ENCODE measurements at regions not wholly inside any gene's neighbourhood (a gene's known extent, or its start where the extent isn't known, plus 50 kb on each side); places are given as distances from the start of the nearest gene placed in this dataset.
"Not testable (repeated sequence)": the region's sequence is repeated elsewhere in the genome, so short reads cannot be mapped to it uniquely, and the experiment has no call there.

DNA sequence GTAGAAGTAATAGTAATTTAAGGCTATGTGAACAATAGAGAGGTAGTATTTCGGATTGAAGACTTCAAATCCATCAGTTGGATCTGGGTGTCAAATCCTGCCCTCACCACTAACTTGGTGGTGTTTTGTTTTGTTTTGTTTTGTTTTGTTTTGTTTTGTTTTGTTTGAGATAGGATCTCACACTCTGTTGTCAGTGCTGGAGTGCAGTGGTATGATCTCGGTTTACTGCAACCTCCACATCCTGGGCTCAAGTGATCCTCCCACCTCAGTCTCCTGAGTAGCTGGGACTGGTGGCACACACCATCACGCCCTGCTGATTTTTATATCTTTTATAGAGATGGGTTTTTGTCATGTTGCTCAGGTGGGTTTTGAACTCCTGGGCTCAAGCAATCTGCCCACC is 129.4 kb upstream of the ZNF217 start:
- DNase-seq (ENCODE audit: low read depth in 2 of 2): no peak

DNA sequence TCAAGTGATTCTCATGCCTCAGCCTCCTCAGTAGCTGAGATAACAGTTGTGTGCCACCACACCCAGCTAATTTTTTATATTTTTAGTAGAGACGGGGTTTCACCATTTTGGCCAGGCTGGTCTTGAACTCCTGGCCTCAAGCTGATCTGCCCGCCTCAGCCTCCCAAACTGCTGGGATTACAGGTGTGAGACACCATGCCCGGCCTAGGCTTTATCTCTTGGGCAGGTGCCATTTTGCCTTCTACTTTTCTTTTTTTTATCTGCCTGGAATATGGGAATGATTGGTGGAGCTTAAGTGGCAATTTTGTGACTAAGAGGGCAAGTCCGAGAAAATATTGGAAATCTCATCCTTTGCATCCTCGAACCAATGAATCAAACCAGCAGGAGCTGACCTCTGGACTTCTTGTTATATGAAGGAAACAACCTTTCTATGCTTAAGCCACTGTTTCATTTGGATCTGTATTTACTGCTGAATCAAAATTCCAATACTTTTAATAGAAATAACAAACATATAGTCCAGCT is 128.9 kb upstream of the ZNF217 start:
- DNase-seq (ENCODE audit: low read depth in 2 of 2): no peak

DNA sequence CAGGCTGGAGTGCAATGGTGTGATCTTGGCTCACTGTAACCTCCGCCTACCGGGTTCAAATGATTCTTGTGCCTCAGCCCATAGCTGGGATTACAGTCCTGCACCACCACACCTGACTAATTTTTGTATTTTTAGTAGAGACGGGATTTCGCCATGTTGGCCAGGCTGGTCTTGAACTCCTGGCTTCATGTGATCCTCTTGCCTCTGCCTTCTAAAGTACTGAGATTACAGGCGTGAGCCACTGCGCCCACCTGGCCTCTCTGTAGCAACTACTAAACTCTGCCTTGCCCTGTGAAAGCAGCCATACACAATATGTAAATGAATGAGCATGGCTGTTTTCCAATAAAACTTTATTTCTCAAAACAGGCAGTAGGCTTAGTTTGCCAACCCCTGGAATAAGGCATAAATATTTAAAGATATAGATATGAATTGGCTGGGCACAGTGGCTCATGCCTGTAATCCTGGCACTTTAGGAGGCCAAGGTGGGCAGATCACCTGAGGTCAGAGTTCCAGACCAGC is 127.9 kb upstream of the ZNF217 start:
- not testable (repeated sequence) for DNase-seq (ENCODE audit: low read depth in 2 of 2)

DNA sequence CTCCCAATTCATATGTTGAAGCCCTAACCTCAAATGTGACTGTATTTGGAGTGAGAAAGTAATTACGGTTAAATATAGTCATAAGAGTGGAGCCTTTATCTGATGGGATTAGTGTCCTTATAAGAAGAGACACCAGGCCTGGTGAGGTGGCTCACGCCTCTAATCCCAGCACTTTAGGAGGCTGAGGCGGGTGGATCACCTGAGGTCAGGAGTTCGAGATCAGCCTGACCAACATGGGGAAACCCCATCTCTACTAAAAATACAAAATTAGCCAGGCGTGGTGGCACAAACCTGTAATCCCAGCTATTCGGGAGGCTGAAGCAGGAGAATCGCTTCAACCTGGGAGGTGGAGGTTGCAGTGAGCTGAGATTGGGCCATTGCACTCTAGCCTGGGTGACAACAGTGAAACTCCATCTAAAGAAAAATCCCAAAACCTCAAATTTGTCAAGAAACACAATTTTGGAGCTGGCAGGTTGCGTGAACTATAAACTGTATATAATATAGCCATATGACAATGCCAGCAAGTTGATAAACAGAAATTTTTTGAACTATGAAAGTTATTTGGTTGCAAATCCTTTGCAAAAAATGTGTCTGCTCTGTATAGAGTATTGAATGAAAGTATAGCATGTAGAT is 125.6 kb upstream of the ZNF217 start:
- DNase-seq (ENCODE audit: low read depth in 2 of 2): not testable (repeated sequence)

DNA sequence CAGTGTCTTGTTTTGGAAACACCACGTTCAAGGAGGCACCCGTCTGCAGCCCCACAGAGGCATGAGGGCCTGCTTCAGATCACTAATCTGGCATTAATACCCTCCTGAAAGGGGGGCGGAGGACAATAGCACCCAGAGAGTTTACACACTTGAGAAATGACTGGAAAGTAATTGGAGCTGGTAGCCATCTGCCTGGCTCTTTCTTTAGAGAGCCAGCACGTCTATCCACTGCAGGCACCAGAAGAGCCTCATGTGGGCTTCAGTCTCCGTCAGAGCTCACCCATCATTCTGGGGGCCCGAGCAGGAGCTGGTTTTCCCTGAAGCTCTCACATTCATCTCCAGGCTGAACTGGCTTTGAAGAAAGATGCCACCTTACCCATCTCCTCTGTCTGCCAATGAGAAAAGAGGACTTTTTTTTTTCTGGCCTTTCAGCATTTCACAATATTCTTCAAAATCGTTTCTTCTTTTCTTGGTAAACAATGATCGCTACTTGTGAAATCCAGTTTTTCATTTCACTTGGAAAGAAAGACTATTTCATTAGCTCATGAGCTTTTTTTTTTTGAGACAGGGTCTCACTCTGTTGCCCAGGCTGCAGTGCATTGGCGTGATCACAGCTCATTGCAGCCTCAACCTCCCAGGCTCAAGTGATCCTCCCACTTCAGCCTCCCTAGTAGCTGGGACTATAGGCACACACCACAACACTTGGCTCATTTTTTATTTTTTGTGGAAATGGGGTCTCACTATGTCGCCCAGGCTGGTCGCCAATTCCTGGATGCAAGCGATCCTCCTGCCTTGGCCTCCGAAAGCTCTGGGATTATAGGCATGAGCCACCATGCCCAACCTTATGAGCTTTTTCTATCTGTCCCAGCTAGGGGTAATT is 124.7 kb upstream of the ZNF217 start:
- no peak for DNase-seq (ENCODE audit: low read depth in 2 of 2)

DNA sequence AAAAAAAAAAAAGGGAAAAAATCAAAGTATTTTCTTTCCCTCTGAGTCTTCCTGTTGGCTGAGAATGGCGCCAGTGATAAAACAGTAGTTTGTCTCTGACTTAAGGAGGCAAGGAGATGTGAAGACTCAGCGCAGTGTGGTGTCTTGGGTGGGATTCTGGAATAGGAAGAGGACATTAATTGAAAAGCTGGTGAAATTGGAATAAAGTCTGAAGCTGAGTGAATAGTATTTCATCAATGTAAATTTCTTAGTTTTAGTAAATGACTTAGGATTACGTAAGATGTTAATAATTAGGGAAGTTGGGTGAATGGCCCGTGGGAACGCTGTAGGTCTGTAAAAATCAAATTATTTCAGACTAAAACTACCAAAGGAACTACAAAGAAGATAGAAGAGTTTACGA is 122.8 kb upstream of the ZNF217 start:
- no peak for DNase-seq (ENCODE audit: low read depth in 2 of 2)

DNA sequence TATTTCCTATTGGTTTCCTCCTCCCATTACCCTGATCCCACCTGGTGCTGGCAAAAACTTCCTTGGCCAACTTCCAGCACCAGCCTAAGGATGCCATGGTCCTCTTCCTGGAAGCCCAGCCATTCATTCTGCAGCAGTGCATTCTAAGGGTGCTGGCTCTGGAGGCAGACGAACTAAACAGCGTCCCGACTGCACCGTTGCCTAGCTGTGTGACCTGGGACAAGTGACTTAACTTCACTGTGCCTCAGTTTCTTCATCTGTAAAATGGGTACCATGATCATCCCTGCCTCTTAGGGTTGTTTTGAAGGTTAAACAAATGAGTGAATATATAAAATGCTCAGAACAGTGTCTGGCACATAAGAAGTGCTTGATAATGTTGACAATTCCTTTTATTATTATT is 120.9 kb upstream of the ZNF217 start:
- no peak for DNase-seq (ENCODE audit: low read depth in 2 of 2)

DNA sequence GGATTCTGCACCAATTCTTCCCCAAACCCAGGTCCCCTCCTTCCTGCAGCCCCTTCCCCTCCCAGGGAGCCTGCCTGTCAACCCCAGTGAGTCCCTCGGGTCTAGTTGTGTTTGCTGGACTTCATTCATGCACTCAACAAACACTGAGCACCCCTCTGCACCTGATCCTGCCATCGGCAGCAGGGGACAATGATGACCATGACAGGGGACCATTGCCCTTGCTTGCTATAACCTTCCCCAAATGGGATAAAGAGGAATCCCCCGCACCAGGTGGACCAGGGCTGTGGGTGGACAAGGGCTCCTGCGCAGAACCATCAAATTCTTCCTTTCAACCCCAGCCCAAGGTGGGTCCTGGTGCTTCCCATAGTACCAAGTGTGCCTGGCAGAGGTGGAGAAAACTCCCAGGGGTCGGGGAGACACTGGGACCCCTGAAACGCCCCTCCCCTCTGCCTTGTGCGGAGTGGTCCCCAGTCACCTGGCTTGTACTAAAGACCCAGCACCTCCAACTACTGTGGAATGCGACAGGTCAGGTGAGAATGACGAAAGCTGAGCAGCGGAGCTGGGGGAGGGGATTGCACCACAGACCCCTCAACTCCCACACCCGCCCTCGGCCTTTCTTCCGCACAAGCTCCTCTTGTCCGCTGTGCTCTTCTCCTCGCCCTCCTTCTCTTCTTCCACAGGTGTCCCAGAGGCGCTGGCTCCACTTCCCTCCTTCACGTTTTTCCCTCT is 119.9 kb upstream of the ZNF217 start:
- DNase-seq (ENCODE audit: low read depth in 2 of 2): no peak

DNA sequence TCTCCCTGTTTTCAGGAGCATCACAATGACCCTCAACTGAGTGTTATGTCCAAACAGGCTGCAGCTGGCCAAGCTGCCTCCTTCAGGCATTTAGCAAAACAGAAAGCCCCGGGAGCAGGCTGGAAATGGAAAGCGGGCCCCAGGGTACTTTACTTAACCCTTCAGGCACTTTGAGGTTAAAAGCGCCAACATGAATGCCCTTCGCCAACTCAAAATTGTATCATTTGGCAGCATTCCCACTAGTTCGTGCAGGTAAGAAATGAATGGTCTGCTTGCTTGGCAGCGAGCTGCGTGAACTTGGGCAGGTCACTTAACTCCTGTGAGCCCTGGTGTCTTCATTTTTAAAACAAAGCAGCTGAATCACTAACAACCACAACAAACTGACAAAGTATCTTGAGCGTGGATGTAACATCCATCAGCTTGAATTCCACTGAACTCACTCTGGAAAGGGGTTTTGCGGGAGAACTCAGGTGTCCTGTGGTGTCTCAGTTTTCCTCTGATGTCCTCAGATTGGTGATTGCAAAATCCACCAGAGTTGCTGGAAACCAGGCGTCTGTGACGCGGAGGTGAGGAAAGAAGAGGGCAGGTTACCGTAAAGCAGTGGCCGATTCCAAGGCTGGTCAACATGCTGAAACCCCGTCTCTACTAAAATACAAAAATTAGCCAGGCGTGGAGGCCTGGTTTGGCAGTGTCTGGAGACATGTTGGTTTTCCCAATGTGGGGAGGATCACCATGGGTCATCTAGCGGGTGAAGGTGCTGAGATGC is 118.8 kb upstream of the ZNF217 start:
- no peak for DNase-seq (ENCODE audit: low read depth in 2 of 2)

DNA sequence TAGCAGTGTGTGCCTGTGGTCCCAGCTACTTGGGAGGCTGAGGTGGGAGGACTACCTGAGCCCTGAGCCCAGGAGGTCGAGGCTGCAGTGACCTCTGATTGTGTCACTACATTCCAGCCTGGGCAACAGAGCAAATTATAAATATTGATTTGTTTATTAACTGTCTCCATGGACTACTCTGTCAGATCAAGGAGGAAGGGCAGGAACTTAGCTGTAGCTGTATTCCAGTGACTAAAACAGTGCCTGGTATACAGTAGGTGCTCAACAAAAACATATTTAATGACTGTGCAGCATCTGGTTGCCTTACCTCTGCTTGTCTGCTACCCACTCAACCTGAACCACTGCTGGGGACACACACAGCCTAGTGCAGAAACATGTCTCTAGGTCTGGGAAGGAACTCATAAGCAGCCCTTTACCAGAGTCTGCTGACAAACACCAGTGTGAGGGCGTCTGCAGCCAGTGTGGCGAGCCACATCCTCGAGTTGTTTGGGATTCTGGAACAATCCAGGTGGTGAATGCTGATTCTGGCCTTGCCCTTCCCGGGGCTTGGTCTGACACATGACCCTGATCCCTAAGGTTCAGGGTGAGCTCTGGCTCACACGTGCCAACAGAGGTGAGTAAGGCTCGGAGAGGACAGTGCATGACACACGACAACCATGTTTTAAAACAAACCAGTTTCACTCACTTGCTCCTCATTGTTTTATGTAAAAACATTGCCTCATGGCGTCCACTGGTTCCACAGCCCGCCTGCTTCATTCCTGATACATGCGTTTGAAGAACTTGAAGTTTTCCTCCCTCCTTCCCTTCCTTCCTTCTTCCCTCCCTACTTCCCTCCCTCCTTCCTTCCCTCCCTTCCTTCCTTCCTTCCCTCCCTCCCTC is 117.9 kb upstream of the ZNF217 start:
- peak in 1 of 2 donors; percentile 38 for DNase-seq (ENCODE audit: low read depth in 2 of 2)

DNA sequence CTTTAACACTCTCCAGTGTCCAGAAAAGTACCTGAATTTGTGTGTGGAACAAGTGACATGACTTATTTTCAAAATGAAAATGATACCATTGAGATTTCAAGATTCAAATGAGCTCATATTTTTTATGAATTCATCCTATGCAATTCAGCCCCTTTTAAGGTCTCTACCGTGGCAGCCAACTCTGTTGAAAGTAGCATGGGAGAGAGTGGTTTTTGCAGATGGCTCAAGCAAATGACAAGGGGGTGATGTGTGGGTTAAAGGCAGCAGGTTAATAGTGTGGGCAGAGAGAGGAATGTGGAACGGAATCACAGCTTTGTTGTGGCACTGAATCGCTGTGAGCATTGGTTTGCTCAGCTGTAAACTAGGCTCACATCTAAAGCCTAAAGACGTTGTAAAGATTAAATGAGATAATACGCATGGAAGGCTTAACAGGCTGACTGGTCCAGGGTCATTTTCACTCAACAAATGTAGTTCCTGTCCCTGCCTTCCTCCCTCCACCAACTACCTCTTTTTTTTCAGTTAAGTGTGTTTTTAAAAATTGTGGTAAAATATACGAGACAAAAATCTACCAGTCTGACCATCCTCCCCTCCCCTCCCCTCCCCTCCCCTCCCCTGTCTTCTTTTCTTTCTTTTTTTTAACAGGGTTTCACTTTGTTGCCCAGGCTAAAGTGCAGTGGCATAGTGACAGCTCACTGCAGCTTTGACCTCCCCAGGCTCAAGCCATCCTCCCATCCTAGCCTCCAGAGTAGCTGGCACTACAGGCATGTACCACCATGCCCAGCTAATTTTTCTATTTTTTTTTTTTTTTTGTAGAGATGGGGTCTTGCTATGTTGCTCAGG is 114.7 kb upstream of the ZNF217 start:
- no peak for DNase-seq (ENCODE audit: low read depth in 2 of 2)

DNA sequence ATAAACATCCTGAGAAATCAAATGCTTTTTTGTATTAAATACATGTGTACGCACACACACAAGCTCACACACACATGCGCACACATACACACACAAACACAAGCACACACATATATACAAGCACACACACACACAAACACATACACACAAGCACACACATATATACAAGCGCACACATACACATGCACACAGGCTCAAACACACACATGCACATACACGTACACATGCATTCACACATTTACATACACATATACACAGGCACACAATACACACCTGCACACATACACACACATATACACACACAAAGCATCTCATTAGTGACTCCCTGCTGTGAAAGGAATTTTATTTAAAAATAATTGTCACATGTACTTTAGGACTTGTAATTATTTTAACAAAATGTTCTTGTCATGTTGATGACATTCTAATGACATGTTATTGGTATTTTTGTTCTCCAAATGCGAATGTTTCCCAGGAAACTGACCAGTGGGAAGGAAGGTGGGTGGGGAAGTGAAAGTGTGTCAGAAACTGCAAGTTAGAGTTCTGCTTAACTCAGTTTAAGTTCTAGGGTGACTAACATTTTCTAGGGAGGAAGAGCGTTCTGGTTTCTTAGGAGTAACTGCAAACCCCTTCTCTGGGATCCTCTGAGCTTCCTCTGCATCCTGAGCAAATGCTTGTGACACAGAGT is 113.9 kb upstream of the ZNF217 start:
- DNase-seq (ENCODE audit: low read depth in 2 of 2): peak in 1 of 2 donors; percentile 23

DNA sequence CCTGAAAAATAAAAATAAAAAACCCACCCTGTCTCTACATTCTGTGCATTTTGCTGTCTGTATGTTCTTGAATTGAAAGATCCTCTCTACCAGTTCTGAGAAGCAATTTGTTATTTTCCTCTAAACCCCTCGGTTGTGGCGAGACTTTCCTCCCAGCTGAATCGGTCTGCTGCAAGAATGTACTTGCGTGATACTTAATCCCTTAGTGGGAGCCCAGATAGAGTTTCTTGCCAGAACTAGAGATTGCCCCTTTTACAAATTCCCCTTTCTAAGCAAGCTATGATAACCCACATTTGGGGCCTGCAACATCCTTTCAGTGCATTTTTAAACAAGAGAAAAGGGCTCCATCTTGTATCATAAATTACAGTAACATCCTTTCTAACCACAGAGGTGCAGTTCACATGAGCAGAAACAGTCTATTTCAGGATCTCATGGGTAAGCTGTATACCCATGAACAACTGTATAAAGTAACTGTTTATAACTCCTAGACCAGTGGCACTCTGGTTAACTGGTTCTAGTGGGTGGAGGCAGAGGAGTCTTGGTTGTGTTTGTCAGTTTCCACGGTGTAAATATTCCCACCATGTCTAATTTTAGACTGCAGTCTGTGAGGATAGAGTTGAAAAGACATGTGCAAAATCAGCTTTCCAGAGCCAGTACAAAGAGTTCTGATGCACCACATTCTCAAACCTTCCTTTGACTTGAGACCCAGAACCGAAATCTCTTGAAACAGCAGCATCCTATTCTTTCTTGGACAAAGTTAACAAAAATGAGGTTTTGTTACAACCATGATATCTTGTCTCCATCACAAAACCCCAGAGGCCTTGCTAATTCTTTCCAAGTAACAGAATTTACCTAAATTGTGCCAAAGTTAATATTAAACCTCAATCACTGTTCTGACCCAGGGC is 113.1 kb upstream of the ZNF217 start:
- no peak for DNase-seq (ENCODE audit: low read depth in 2 of 2)

DNA sequence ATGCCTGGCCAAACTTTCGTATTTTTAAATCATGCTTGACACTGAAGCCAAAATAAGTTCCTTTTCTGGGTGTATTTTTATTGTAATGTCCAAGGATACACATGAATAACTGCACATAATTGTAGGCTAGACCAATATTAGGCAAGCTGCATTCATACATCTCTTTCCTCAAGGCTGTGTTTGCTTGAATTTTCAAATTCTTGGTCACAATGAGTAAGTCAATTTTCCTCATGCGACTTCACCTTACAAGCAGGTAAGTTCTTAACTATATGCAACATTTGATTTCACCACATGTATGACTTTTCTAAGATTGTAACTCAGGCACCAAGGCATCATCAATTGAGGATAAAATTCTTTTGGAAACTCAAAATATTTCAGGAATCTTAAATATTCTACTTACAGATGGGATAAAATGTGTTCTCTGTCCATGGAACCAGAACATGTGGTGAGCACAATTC is 112.4 kb upstream of the ZNF217 start:
- no peak for DNase-seq (ENCODE audit: low read depth in 2 of 2)

DNA sequence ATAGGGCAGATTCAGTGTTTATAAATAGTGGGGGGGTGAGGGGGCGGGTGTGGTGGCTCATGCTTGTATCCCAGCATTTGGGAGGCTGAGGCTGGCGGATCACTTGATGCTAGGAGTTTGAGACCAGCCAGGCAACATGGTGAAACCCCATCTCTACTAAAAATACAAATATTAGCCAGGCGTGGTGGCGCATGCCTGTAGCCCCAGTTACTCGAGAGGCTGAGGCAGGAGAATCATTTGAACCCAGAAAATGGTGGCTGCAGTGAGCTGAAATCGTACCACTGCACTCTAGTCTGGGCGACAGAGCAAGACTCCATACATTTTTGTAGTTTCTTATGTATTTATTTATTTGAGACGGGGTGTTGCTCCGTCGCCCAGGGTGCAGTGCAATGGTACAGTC is 109.0 kb upstream of the ZNF217 start:
- no peak for DNase-seq (ENCODE audit: low read depth in 2 of 2)

DNA sequence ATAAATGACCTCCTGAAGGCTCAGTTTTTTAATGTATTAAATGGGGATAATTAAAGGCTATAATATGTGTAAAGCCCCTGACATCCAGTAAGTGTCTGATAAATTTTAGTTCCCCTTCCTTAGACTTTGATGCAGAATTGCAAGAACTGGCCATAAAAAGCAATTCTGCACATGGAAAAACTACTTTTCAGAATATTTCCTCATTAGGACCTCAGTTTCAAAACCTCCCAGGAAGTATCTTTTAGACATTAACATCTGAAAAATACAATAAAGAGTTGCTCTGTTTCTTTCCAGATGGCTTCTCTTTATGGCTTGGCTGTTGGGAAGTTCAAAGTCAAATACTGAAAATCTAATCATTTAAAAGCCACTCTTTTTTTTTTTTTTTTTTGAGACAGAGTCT is 106.3 kb upstream of the ZNF217 start:
- DNase-seq (ENCODE audit: low read depth in 2 of 2): no peak

DNA sequence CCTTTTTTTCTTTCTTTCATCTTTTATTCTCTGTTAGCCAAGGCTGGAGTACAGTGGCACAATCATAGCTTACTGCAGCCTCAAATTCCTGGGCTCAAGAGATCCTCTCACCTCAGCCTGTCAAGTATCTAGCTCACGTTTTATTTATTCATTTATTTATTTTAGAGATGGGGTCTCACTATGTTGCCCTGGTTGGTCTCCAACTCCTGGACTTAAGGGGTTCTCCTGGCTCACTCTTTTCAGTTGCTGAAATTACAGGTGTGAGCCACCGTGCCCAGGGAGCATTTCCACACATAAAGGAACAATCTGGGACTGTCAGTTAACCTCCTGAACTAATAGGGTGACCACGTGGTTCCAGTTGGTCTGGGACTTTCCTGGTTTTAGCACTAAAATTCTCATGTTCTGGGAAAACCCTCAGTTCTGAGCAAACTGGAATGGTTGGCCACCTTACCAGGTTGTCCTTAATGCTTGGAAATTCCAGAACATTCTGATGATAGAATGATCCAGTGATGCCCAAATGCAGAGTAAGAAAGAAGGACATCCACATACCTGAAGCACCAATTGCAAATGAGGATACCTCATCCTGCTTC is 105.5 kb upstream of the ZNF217 start:
- peak in 1 of 2 donors; percentile 40 for DNase-seq (ENCODE audit: low read depth in 2 of 2)

All from lung microvascular endothelial cell (primary cell).